AG04450 (cell line): ENCODE measurements at regions not wholly inside any gene's neighbourhood (a gene's known extent, or its start where the extent isn't known, plus 50 kb on each side); places are given as distances from the start of the nearest gene placed in this dataset. TPM values are rescaled to one million over a fixed set of nuclear protein-coding genes. Genes with fewer than 3 reads are reported as not detected.

Experiments
- CTCF ChIA-PET: fragments of 300-600, 350-600 bp; formaldehyde crosslinking; extraction: SDS; loops from one replicate; lab custom pipeline; 2022; ENCODE audit warnings: antibody characterized with exemption, inconsistent platforms; lab: Charles Lee
- POLR2A ChIA-PET: fragments of 350-600 bp; formaldehyde crosslinking; extraction: SDS; loops from one replicate; lab custom pipeline; 2021; ENCODE audit warnings: antibody characterized with exemption, inconsistent platforms; lab: Yijun Ruan, JAX
- DNase-seq: peaks from one replicate; pipeline ENCODE4 v3.0.0-alpha.2; 2011; ENCODE audit warnings: low read depth, low spot score
- H3K27ac ChIP-seq: one replicate; pipeline ENCODE4 v1.5.1; 2012; ENCODE audit warnings: low read depth, low read length, control low read depth
- H3K27me3 ChIP-seq: one replicate; pipeline ENCODE4 v1.6.0; 2012; ENCODE audit warnings: low read length; ENCODE audit not compliant: control insufficient read depth, insufficient read depth
- H3K4me3 ChIP-seq: 2 replicates; pipeline ENCODE4 v1.5.1; 2011; ENCODE audit warnings: mild to moderate bottlenecking, low read depth, low read length, control low read depth
- H3K9me3 ChIP-seq: 2 replicates; pipeline ENCODE4 v1.5.1; 2012; ENCODE audit warnings: low read length; ENCODE audit not compliant: control insufficient read depth, insufficient read depth
- CTCF ChIP-seq: IDR thresholded peaks from 2 replicates; pipeline ENCODE4 v1.5.1; 2011; ENCODE audit warnings: low read depth, low read length, control low read depth, inconsistent platforms
- small RNA-seq: library from RNA; depleted of rRNA; stranded (forward); fragments of <200 nt; gene quantifications from one replicate; pipeline ENCODE3, GENCODE V24; 2012; ENCODE audit warnings: low read depth; ENCODE audit not compliant: insufficient read length

GRCh38 chr5:98722188-98722587, 51.3 kb upstream of the RGMB start:
- DNase-seq, result no peak
- POLR2A ChIA-PET, result interaction anchor here (0.8 kb wide), 1 partner anchor 47 kb away, joined by 3 read pairs; no protein-coding TSS in a partner anchor
- Histone ChIP-seq H3K27ac (no peak overlapping the region), H3K4me3 (no peak overlapping the region), H3K27me3 (no peaks in the 10 kb centered on the region), H3K9me3 (no peaks in the 10 kb centered on the region)
- CTCF ChIA-PET, result interaction anchor here (1.0 to 1.9 kb wide), 2 partner anchors 46 to 49 kb away, joined by 4 to 6 read pairs; no protein-coding TSS in a partner anchor
- TF ChIP-seq CTCF, result no peak

- TF ChIP-seq CTCF, result no peak
- CTCF ChIA-PET, result interaction anchor here (0.6 to 1.9 kb wide), 3 partner anchors 45 to 238 kb away, joined by 3 to 6 read pairs (median 4); no protein-coding TSS in a partner anchor
- no peak for DNase-seq
These were observed 50.4 kb upstream of the RGMB start for GRCh38 chr5:98723061-98723460.

More at GRCh38 chr5:98723061-98723460, 50.4 kb upstream of the RGMB start:
- POLR2A ChIA-PET, result no interaction called here
- H3K27me3 ChIP-seq, result no peaks in the 10 kb centered on the region
- no peak overlapping the region for H3K27ac ChIP-seq
- no peak overlapping the region for H3K4me3 ChIP-seq
- no peaks in the 10 kb centered on the region for H3K9me3 ChIP-seq

Small RNA genes in the stretch of these regions (small RNA-seq; reads per million reads assigned to genes)
- gene AC008834.1 (not detected), gene AC074133.1 (not detected), gene MRPS35P2 (not detected)
